AG10803 (cell line): ENCODE measurements at regions not wholly inside any gene's neighbourhood (a gene's known extent, or its start where the extent isn't known, plus 50 kb on each side); places are given as distances from the start of the nearest gene placed in this dataset.

Experiments
- DNase-seq: peaks from one replicate; pipeline ENCODE4 v3.0.0; 2010; ENCODE audit warnings: low read depth
- H3K4me3 ChIP-seq: 2 replicates; pipeline ENCODE4 v1.5.1; 2011; ENCODE audit warnings: mild to moderate bottlenecking, low read length, control low read depth
- CTCF ChIP-seq: conservative IDR thresholded peaks from 2 replicates; pipeline ENCODE4 v1.5.1; 2011; ENCODE audit warnings: mild to moderate bottlenecking, low read length, control low read depth, inconsistent platforms

- DNase-seq: no peak
- no peak for TF ChIP-seq CTCF
- no peak overlapping the region for H3K4me3 ChIP-seq
These were observed 76.9 kb upstream of the PRSS58 start for GRCh38 chr7:142334806-142335205.

GRCh38 chr7:142334236-142334635 lies 76.4 kb upstream of the PRSS58 start:
- TF ChIP-seq CTCF: no peak
- no peak overlapping the region for H3K4me3 ChIP-seq
- no peak for DNase-seq

- H3K4me3 ChIP-seq: no peak overlapping the region
- TF ChIP-seq CTCF: no peak
- no peak for DNase-seq
These were observed 74.6 kb upstream of the PRSS58 start for GRCh38 chr7:142332421-142332820.

GRCh38 chr7:142331941-142332340 lies 74.1 kb upstream of the PRSS58 start:
- H3K4me3 ChIP-seq: no peak overlapping the region
- no peak for TF ChIP-seq CTCF
- no peak for DNase-seq

GRCh38 chr7:142329062-142329790 lies 71.4 kb upstream of the PRSS58 start:
- no peak for TF ChIP-seq CTCF
- no peak overlapping the region for H3K4me3 ChIP-seq
- no peak for DNase-seq

GRCh38 chr7:142328551-142328950 lies 70.7 kb upstream of the PRSS58 start:
- no peak for DNase-seq
- H3K4me3 ChIP-seq: no peak overlapping the region
- no peak for TF ChIP-seq CTCF

GRCh38 chr7:142327628-142328405 lies 70.0 kb upstream of the PRSS58 start:
- no peak overlapping the region for H3K4me3 ChIP-seq
- TF ChIP-seq CTCF: no peak
- DNase-seq: no peak
